ENCODE measurements at regions not wholly inside any gene's neighbourhood (a gene's known extent, or its start where the extent isn't known, plus 50 kb on each side); places are given as distances from the start of the nearest gene placed in this dataset.

DNA sequence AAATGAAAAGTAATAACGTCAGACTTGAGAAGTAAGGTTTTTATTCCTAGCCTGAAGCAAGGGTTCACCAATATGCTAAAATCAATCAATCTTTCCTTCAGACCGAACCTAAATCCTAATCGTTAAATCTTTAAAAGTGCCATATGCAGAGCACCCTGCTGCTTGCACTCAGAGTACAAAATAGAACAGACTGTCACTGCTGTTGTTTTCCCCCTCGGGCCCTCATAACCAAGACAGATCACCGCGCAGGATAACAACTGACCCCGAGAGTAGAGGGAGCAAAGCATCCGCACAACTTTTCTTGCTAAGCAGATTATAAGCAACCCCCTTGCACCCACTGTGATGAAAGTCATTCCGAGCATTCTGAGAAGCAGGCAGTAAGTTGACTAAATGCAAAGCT is 550.9 kb upstream of the NDST4 start:
- TF ChIP-seq POLR2AphosphoS5 (IDR thresholded peaks at IDR 0.05): no peak
- no peak for TF ChIP-seq EP300 (IDR thresholded peaks at IDR 0.05)
- TF ChIP-seq, protein P1, sequence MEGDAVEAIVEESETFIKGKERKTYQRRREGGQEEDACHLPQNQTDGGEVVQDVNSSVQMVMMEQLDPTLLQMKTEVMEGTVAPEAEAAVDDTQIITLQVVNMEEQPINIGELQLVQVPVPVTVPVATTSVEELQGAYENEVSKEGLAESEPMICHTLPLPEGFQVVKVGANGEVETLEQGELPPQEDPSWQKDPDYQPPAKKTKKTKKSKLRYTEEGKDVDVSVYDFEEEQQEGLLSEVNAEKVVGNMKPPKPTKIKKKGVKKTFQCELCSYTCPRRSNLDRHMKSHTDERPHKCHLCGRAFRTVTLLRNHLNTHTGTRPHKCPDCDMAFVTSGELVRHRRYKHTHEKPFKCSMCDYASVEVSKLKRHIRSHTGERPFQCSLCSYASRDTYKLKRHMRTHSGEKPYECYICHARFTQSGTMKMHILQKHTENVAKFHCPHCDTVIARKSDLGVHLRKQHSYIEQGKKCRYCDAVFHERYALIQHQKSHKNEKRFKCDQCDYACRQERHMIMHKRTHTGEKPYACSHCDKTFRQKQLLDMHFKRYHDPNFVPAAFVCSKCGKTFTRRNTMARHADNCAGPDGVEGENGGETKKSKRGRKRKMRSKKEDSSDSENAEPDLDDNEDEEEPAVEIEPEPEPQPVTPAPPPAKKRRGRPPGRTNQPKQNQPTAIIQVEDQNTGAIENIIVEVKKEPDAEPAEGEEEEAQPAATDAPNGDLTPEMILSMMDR (IDR thresholded peaks at IDR 0.05): no peak
- no peak for TF ChIP-seq POLR2A (IDR thresholded peaks at IDR 0.05)
